ENCODE measurements at regions not wholly inside any gene's neighbourhood (a gene's known extent, or its start where the extent isn't known, plus 50 kb on each side); places are given as distances from the start of the nearest gene placed in this dataset.

GRCh38 chr17:70791748-70792443 lies 622.6 kb downstream of the KCNJ2 start:
- Histone ChIP-seq H3K36me3 (ENCODE audit: insufficient read depth, low read length, poor library complexity, severe bottlenecking) (no peaks in the 10 kb centered on the region), H3K27ac (ENCODE audit: low read depth, low read length, poor library complexity, severe bottlenecking) (no peak overlapping the region), H3K4me1 (ENCODE audit: insufficient read depth, low read length, poor library complexity, severe bottlenecking) (no peaks in the 10 kb centered on the region), H3K9me3 (ENCODE audit: low read depth, low read length, poor library complexity, severe bottlenecking) (no peaks in the 10 kb centered on the region), H3K27me3 (replicated peaks; ENCODE audit: insufficient read depth, low read depth, low read length, poor library complexity) (no peaks in the 10 kb centered on the region), H3K4me3 (ENCODE audit: low read depth, low read length, poor library complexity, severe bottlenecking) (no peak overlapping the region)
- intact Hi-C loops (cut with micrococcal nuclease; ENCODE audit: unreplicated experiment), result no loop called here
- DNase-seq (ENCODE audit: low spot score), result no peak
- ChIA-PET CTCF (no interaction called here), POLR2A (ENCODE audit: low non-redundant PET) (no interaction called here)
- no peak for TF ChIP-seq EZH2 (IDR thresholded peaks at IDR 0.05; ENCODE audit: borderline replicate concordance, low read depth, low read length, poor library complexity, severe bottlenecking)
- TF ChIP-seq, protein P1, sequence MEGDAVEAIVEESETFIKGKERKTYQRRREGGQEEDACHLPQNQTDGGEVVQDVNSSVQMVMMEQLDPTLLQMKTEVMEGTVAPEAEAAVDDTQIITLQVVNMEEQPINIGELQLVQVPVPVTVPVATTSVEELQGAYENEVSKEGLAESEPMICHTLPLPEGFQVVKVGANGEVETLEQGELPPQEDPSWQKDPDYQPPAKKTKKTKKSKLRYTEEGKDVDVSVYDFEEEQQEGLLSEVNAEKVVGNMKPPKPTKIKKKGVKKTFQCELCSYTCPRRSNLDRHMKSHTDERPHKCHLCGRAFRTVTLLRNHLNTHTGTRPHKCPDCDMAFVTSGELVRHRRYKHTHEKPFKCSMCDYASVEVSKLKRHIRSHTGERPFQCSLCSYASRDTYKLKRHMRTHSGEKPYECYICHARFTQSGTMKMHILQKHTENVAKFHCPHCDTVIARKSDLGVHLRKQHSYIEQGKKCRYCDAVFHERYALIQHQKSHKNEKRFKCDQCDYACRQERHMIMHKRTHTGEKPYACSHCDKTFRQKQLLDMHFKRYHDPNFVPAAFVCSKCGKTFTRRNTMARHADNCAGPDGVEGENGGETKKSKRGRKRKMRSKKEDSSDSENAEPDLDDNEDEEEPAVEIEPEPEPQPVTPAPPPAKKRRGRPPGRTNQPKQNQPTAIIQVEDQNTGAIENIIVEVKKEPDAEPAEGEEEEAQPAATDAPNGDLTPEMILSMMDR (conservative IDR thresholded peaks at IDR 0.05; ENCODE audit: low read depth, low read length), result no peak
- no TSS peak for BruUV-seq (replicated peaks)

- intact Hi-C loops (cut with micrococcal nuclease; ENCODE audit: unreplicated experiment), result no loop called here
- no peaks in the 10 kb centered on the region for H3K9me3 ChIP-seq (ENCODE audit: low read depth, low read length, poor library complexity, severe bottlenecking)
- H3K4me1 ChIP-seq (ENCODE audit: insufficient read depth, low read length, poor library complexity, severe bottlenecking), result no peaks in the 10 kb centered on the region
- no peaks in the 10 kb centered on the region for H3K36me3 ChIP-seq (ENCODE audit: insufficient read depth, low read length, poor library complexity, severe bottlenecking)
- H3K27me3 ChIP-seq (replicated peaks; ENCODE audit: insufficient read depth, low read depth, low read length, poor library complexity), result no peaks in the 10 kb centered on the region
- BruUV-seq (replicated peaks), result no TSS peak
- ChIA-PET CTCF (no interaction called here), POLR2A (ENCODE audit: low non-redundant PET) (no interaction called here)
- TF ChIP-seq, protein P1 (conservative IDR thresholded peaks at IDR 0.05; ENCODE audit: low read depth, low read length), result no peak
- TF ChIP-seq EZH2 (IDR thresholded peaks at IDR 0.05; ENCODE audit: borderline replicate concordance, low read depth, low read length, poor library complexity, severe bottlenecking), result no peak
- no peak overlapping the region for H3K4me3 ChIP-seq (ENCODE audit: low read depth, low read length, poor library complexity, severe bottlenecking)
- H3K27ac ChIP-seq (ENCODE audit: low read depth, low read length, poor library complexity, severe bottlenecking), result no peak overlapping the region
- no peak for DNase-seq (ENCODE audit: low spot score)
These were observed 625.4 kb downstream of the KCNJ2 start for GRCh38 chr17:70794738-70795137.

DNA sequence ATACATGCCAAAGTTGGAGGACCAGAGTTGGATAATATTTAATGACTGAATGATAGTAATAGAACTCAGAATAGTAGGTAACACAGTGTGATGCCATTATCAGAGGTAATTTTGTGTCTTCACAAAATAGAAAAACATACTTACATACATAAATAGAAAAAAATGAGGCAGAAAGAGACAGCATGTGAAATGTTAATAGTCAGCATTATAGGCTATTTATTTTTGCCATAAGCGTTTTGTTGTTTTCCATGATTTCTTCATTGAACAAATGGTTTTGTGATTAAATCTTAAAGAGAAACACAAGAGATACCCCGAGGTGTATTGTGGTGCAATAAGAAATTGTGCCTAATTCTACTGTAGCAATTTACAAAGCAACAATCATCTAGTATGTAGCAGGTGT lies 626.3 kb downstream of the KCNJ2 start:
- no peak overlapping the region for H3K4me3 ChIP-seq (ENCODE audit: low read depth, low read length, poor library complexity, severe bottlenecking)
- H3K27me3 ChIP-seq (replicated peaks; ENCODE audit: insufficient read depth, low read depth, low read length, poor library complexity), result no peaks in the 10 kb centered on the region
- no peak for DNase-seq (ENCODE audit: low spot score)
- H3K36me3 ChIP-seq (ENCODE audit: insufficient read depth, low read length, poor library complexity, severe bottlenecking), result no peaks in the 10 kb centered on the region
- BruUV-seq (replicated peaks), result no TSS peak
- intact Hi-C loops (cut with micrococcal nuclease; ENCODE audit: unreplicated experiment), result no loop called here
- no peak overlapping the region for H3K27ac ChIP-seq (ENCODE audit: low read depth, low read length, poor library complexity, severe bottlenecking)
- POLR2A ChIA-PET (ENCODE audit: low non-redundant PET), result no interaction called here
- no peaks in the 10 kb centered on the region for H3K4me1 ChIP-seq (ENCODE audit: insufficient read depth, low read length, poor library complexity, severe bottlenecking)
- CTCF ChIA-PET, result no interaction called here
- no peak for TF ChIP-seq EZH2 (IDR thresholded peaks at IDR 0.05; ENCODE audit: borderline replicate concordance, low read depth, low read length, poor library complexity, severe bottlenecking)
- TF ChIP-seq, protein P1 (conservative IDR thresholded peaks at IDR 0.05; ENCODE audit: low read depth, low read length), result no peak
- H3K9me3 ChIP-seq (ENCODE audit: low read depth, low read length, poor library complexity, severe bottlenecking), result no peaks in the 10 kb centered on the region
